ENCODE measurements at regions not wholly inside any gene's neighbourhood (a gene's known extent, or its start where the extent isn't known, plus 50 kb on each side); places are given as distances from the start of the nearest gene placed in this dataset.

DNA sequence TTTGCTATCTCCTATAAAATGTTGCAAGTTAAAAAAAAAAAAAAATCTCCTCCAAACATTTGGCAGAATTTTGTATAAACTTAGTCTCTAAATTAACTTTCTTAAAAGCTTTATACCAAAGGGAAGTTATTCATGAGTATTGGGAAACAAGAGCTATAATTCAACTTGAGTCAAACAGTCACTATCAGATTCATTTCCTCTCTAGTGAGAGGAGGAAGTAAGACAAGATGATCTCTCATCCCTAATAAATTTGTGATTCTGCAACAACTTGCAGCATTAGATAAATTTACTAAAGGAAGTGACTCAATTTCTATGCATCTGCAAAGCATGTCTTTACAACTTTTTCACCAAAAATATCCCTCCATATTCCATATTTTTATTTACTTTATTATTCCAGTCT, 135.4 kb upstream of the GNPDA2 start:
- DNase-seq, result no peak
- Mint-ChIP-seq H3K4me3 (no peak overlapping the region), H3K27ac (no peak overlapping the region), H3K36me3 (ENCODE audit: low read depth) (no peaks in the 10 kb centered on the region), H3K9me3 (peaks cover 19% of the 10 kb centered on the region), H3K4me1 (ENCODE audit: low read depth) (no peaks in the 10 kb centered on the region), H3K27me3 (ENCODE audit: insufficient read depth) (no peaks in the 10 kb centered on the region)
- TF ChIP-seq, protein P1, sequence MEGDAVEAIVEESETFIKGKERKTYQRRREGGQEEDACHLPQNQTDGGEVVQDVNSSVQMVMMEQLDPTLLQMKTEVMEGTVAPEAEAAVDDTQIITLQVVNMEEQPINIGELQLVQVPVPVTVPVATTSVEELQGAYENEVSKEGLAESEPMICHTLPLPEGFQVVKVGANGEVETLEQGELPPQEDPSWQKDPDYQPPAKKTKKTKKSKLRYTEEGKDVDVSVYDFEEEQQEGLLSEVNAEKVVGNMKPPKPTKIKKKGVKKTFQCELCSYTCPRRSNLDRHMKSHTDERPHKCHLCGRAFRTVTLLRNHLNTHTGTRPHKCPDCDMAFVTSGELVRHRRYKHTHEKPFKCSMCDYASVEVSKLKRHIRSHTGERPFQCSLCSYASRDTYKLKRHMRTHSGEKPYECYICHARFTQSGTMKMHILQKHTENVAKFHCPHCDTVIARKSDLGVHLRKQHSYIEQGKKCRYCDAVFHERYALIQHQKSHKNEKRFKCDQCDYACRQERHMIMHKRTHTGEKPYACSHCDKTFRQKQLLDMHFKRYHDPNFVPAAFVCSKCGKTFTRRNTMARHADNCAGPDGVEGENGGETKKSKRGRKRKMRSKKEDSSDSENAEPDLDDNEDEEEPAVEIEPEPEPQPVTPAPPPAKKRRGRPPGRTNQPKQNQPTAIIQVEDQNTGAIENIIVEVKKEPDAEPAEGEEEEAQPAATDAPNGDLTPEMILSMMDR (IDR thresholded peaks at IDR 0.05), result no peak

DNA sequence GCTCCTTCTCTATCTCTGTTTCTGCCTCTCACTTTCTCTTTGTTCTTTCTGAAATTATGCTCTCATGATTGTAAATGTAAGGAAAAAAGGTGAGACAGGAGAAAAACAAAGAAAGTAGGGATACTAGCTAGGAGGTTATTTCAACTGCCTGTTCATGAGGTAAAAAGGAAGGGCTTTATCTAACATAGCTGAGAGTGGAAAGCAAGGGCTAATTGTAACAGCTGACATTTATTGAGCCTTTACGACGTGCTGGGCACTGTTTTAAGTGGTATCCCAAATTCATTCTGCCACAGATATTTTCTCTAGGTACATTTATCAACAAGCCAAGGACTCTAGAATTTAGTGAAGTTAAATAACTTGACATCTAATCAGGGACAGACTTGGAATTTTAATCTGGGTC, 133.1 kb upstream of the GNPDA2 start:
- Mint-ChIP-seq H3K36me3 (ENCODE audit: low read depth) (no peaks in the 10 kb centered on the region), H3K9me3 (peaks cover 19% of the 10 kb centered on the region), H3K4me3 (no peak overlapping the region), H3K27ac (no peak overlapping the region), H3K4me1 (ENCODE audit: low read depth) (no peaks in the 10 kb centered on the region), H3K27me3 (ENCODE audit: insufficient read depth) (no peaks in the 10 kb centered on the region)
- DNase-seq, result no peak
- TF ChIP-seq, protein P1 (IDR thresholded peaks at IDR 0.05), result no peak

DNA sequence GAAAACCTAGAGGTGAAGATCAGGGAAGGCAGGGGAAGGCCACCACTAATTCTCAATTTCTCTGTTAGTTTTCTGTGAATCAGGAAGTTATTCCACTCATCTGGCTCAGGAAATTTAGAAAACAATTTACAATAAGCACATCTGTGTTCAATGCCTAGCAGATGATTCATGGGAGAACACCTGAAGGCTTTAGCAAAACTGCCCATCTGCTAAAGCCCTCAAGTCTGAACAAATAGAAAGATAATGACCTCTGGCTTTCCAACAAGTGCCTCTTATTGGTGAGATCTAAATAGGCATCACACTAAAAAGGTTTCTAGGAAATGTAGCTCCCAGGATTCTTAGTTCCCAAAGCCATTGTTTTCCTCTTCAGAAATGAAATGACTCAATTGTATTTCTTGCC, 122.1 kb upstream of the GNPDA2 start:
- Mint-ChIP-seq H3K27me3 (ENCODE audit: insufficient read depth) (no peaks in the 10 kb centered on the region), H3K4me1 (ENCODE audit: low read depth) (no peaks in the 10 kb centered on the region), H3K27ac (no peak overlapping the region)

GRCh38 chr4:44845993-44846392, 119.6 kb upstream of the GNPDA2 start:
- H3K4me1 Mint-ChIP-seq (ENCODE audit: low read depth), result no peaks in the 10 kb centered on the region
- H3K27ac Mint-ChIP-seq, result no peak overlapping the region
- no peak overlapping the region for H3K4me3 Mint-ChIP-seq
- DNase-seq, result no peak
- H3K36me3 Mint-ChIP-seq (ENCODE audit: low read depth), result no peaks in the 10 kb centered on the region
- H3K9me3 Mint-ChIP-seq, result peaks cover 18% of the 10 kb centered on the region
- H3K27me3 Mint-ChIP-seq (ENCODE audit: insufficient read depth), result no peaks in the 10 kb centered on the region
- TF ChIP-seq, protein P1 (IDR thresholded peaks at IDR 0.05), result no peak

More for the DNA sequence above, 122.1 kb upstream of the GNPDA2 start:
- H3K36me3 Mint-ChIP-seq (ENCODE audit: low read depth), result no peaks in the 10 kb centered on the region; the same call in 1 of the 2 replicates
- H3K9me3 Mint-ChIP-seq, result peaks cover 39% of the 10 kb centered on the region
- DNase-seq, result no peak
- no peak overlapping the region for H3K4me3 Mint-ChIP-seq
- TF ChIP-seq, protein P1 (IDR thresholded peaks at IDR 0.05), result no peak

DNA sequence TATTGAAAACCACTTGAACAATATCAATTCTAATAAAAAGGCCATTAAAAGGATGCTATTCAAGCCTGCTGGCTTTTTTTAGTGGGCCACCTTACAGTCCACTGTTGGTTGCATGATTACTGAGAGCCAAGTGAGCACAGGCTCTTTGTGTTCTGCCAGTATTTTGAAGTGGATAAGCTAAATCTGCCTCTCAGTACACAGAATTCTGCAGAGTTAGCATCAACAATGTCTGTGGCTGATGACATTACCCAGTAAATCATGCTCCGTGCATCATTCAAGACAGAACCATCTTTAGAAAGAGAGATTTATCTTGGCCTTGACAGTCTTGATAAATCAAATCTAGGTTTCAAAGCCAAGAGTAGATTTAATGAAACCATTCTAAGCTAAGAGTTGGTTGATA, 119.0 kb upstream of the GNPDA2 start:
- no peak overlapping the region for H3K4me3 Mint-ChIP-seq
- no peaks in the 10 kb centered on the region for H3K4me1 Mint-ChIP-seq (ENCODE audit: low read depth)
- no peak for DNase-seq
- peaks cover 21% of the 10 kb centered on the region for H3K9me3 Mint-ChIP-seq
- no peak overlapping the region for H3K27ac Mint-ChIP-seq
- no peaks in the 10 kb centered on the region for H3K27me3 Mint-ChIP-seq (ENCODE audit: insufficient read depth)
- TF ChIP-seq, protein P1 (IDR thresholded peaks at IDR 0.05), result no peak
- no peaks in the 10 kb centered on the region for H3K36me3 Mint-ChIP-seq (ENCODE audit: low read depth)

GRCh38 chr4:44842531-44842930, 116.2 kb upstream of the GNPDA2 start:
- Mint-ChIP-seq H3K27me3 (ENCODE audit: insufficient read depth) (no peaks in the 10 kb centered on the region), H3K4me1 (ENCODE audit: low read depth) (no peaks in the 10 kb centered on the region), H3K27ac (no peak overlapping the region), H3K4me3 (no peak overlapping the region), H3K9me3 (peaks cover 9% of the 10 kb centered on the region), H3K36me3 (ENCODE audit: low read depth) (no peaks in the 10 kb centered on the region)
- no peak for DNase-seq
- TF ChIP-seq, protein P1 (IDR thresholded peaks at IDR 0.05), result no peak

Measured in HFFc6 (cell line).